ENCODE measurements at regions not wholly inside any gene's neighbourhood (a gene's known extent, or its start where the extent isn't known, plus 50 kb on each side); places are given as distances from the start of the nearest gene placed in this dataset.

DNA sequence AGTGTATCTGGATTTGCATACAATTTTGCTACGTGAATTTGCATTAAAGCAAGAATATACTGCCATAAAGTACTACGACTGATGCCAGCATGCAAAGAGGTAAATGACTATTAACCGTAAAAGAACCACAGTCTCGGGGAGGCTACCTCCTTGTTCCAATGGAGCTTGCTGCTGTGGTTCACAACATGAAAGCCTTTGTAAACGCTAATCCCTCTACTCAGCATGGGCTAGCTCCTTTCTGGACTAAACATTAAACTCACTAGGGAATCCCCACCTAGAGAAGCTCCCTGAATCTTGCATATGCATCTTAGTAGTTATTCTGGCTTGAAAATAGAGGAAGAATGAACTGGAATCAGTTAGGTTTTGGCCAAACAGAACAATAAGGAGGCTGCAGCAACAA, 60.5 kb upstream of the ARHGAP32 start:
- TF ChIP-seq, protein P1, sequence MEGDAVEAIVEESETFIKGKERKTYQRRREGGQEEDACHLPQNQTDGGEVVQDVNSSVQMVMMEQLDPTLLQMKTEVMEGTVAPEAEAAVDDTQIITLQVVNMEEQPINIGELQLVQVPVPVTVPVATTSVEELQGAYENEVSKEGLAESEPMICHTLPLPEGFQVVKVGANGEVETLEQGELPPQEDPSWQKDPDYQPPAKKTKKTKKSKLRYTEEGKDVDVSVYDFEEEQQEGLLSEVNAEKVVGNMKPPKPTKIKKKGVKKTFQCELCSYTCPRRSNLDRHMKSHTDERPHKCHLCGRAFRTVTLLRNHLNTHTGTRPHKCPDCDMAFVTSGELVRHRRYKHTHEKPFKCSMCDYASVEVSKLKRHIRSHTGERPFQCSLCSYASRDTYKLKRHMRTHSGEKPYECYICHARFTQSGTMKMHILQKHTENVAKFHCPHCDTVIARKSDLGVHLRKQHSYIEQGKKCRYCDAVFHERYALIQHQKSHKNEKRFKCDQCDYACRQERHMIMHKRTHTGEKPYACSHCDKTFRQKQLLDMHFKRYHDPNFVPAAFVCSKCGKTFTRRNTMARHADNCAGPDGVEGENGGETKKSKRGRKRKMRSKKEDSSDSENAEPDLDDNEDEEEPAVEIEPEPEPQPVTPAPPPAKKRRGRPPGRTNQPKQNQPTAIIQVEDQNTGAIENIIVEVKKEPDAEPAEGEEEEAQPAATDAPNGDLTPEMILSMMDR (conservative IDR thresholded peaks at IDR 0.05 in 1 of 2, IDR thresholded peaks at IDR 0.05 in 1 of 2; ENCODE audit: low read depth in 1 of 2, low read length in 2 of 2): no peak
- no peak for TF ChIP-seq EZH2 (IDR thresholded peaks at IDR 0.05; ENCODE audit: low read length, missing control alignments)
